Adrenal gland (tissue), 5 donors: ENCODE measurements at regions not wholly inside any gene's neighbourhood (a gene's known extent, or its start where the extent isn't known, plus 50 kb on each side); places are given as distances from the start of the nearest gene placed in this dataset.

ENCODE experiments used
- POLR2A ChIP-seq, 2 donors: fragments of 450-650 bp; IDR thresholded peaks; one replicate each; pipeline ENCODE4 v1.6.1; 2017; ENCODE audit warnings: antibody characterized with exemption in 2 of 2, mild to moderate bottlenecking in 2 of 2, moderate library complexity in 1 of 2
- TF ChIP-seq, protein P1 (sequence below), 6 experiments: fragments of 450-650 bp in 4 of 6; fragments of 200-600 bp in 2 of 6; sonication (generic) in 1 of 6; IDR thresholded peaks; 1 replicate in 5 of 6; 2 replicates in 1 of 6; pipeline versions ENCODE4 v1.5.1 to v1.8.0; 2016 to 2021; ENCODE audit warnings: antibody characterized with exemption in 6 of 6, mild to moderate bottlenecking in 2 of 6, moderate library complexity in 1 of 6
- donor health status: DM: no; HTN: no; CAD: no.

DNA sequence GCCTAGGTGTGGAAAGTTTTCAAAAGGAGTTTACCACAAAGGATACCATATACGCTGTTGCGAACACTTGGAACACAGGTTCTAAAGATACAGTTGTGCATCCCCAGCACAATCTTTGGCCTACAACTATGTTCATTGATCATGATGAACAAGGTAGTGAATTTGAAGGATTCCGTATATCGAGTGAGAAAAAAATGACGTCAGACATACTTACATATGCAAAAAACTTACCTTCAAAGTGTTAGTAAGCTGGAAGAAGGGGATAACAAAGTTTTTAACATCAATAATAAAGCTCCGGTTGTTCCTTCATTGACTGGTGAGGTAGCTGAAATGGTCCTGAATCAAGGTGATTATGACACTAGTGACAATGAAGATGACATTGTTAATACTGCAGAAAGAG, 133.9 kb upstream of the PDE3A start:
- TF ChIP-seq, protein P1, sequence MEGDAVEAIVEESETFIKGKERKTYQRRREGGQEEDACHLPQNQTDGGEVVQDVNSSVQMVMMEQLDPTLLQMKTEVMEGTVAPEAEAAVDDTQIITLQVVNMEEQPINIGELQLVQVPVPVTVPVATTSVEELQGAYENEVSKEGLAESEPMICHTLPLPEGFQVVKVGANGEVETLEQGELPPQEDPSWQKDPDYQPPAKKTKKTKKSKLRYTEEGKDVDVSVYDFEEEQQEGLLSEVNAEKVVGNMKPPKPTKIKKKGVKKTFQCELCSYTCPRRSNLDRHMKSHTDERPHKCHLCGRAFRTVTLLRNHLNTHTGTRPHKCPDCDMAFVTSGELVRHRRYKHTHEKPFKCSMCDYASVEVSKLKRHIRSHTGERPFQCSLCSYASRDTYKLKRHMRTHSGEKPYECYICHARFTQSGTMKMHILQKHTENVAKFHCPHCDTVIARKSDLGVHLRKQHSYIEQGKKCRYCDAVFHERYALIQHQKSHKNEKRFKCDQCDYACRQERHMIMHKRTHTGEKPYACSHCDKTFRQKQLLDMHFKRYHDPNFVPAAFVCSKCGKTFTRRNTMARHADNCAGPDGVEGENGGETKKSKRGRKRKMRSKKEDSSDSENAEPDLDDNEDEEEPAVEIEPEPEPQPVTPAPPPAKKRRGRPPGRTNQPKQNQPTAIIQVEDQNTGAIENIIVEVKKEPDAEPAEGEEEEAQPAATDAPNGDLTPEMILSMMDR (IDR thresholded peaks at IDR 0.05) = no peak
- no peak for TF ChIP-seq POLR2A (IDR thresholded peaks at IDR 0.05)
